ENCODE measurements at regions not wholly inside any gene's neighbourhood (a gene's known extent, or its start where the extent isn't known, plus 50 kb on each side); places are given as distances from the start of the nearest gene placed in this dataset.

DNA sequence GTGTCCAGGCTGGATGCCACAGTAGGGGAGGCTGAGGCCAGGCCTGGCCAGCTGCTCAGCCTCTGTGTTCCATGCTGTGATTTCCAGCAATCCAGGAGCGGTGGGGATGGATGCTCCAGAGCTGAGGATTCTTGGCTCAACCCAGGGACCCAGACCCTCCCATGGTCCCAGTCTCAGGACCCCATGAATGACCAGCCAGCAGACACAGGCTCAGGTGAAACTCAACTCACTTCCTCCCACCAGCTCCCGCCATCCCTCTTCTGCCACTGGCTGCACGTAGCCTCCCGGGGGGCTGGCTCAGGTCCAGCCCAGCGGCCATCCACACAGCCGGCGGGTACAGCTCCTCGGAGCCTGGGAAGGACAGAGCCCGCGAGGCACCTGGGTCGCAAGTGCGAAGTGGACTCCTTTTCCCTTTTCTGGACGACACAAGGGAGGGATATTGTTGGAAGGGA is 54.5 kb upstream of the DACT2 start:
- Mint-ChIP-seq H3K9me3 (peaks cover 18% of the 10 kb centered on the region), H3K4me1 (peaks cover 5% of the 10 kb centered on the region), H3K27ac (no peak overlapping the region), H3K4me3 (no peak overlapping the region), H3K36me3 (ENCODE audit: low read depth) (peaks cover 17% of the 10 kb centered on the region), H3K27me3 (ENCODE audit: insufficient read depth, low read depth, poor library complexity) (peaks cover 14% of the 10 kb centered on the region)
- H3K36me3 ChIP-seq (ENCODE audit: insufficient read depth) = no peaks in the 10 kb centered on the region
- H3K9me2 ChIP-seq (ENCODE audit: insufficient read depth) = no peaks in the 10 kb centered on the region
- no peak overlapping the region for H2AFZ ChIP-seq
- TF ChIP-seq ZNF331 (CRISPR knock-in tag; IDR thresholded peaks at IDR 0.05; ENCODE audit: low read depth) (no peak), EZH2phosphoT487 (IDR thresholded peaks at IDR 0.05; ENCODE audit: unreplicated experiment) (no peak), POLR2AphosphoS5 (IDR thresholded peaks at IDR 0.05; ENCODE audit: low read depth) (no peak), NANOG (IDR thresholded peaks at IDR 0.05; ENCODE audit: borderline replicate concordance) (no peak)
- H3K79me2 ChIP-seq (replicated peaks; ENCODE audit: insufficient read depth) = no peaks in the 10 kb centered on the region
- no peaks in the 10 kb centered on the region for H3F3A ChIP-seq (replicated peaks; ENCODE audit: low read depth)
- no peak overlapping the region for H3K27ac ChIP-seq (ENCODE audit: low read depth)
- H4K20me1 ChIP-seq (replicated peaks; ENCODE audit: insufficient read depth) = no peaks in the 10 kb centered on the region
- ATAC-seq = no peak
- H3K27me3 ChIP-seq (ENCODE audit: insufficient read depth) = no peaks in the 10 kb centered on the region
- H3K4me1 ChIP-seq (ENCODE audit: insufficient read depth) = no peaks in the 10 kb centered on the region
- H3K4me3 ChIP-seq = no peak overlapping the region
- H3K4me2 ChIP-seq = no peak overlapping the region
- no peak for DNase-seq (ENCODE audit: low spot score)

- Histone ChIP-seq H3K4me2 (no peak overlapping the region), H3K9me2 (ENCODE audit: insufficient read depth) (no peaks in the 10 kb centered on the region), H4K20me1 (replicated peaks; ENCODE audit: insufficient read depth) (no peaks in the 10 kb centered on the region), H3K27me3 (ENCODE audit: insufficient read depth) (no peaks in the 10 kb centered on the region), H3K4me1 (ENCODE audit: insufficient read depth) (no peaks in the 10 kb centered on the region), H3F3A (replicated peaks; ENCODE audit: low read depth) (no peaks in the 10 kb centered on the region), H3K79me2 (replicated peaks; ENCODE audit: insufficient read depth) (no peaks in the 10 kb centered on the region), H3K27ac (ENCODE audit: low read depth) (no peak overlapping the region), H3K36me3 (ENCODE audit: insufficient read depth) (no peaks in the 10 kb centered on the region), H2AFZ (no peak overlapping the region), H3K4me3 (no peak overlapping the region)
- ATAC-seq (no peak), DNase-seq (ENCODE audit: low spot score) (no peak)
- Mint-ChIP-seq H3K9me3 (peaks cover 24% of the 10 kb centered on the region), H3K36me3 (ENCODE audit: low read depth) (peaks cover 22% of the 10 kb centered on the region), H3K4me3 (no peak overlapping the region), H3K4me1 (peaks cover 5% of the 10 kb centered on the region), H3K27ac (no peak overlapping the region), H3K27me3 (ENCODE audit: insufficient read depth, low read depth, poor library complexity) (peaks cover 14% of the 10 kb centered on the region)
- no peak for TF ChIP-seq POLR2AphosphoS5 (IDR thresholded peaks at IDR 0.05; ENCODE audit: low read depth)
- TF ChIP-seq, protein P1, sequence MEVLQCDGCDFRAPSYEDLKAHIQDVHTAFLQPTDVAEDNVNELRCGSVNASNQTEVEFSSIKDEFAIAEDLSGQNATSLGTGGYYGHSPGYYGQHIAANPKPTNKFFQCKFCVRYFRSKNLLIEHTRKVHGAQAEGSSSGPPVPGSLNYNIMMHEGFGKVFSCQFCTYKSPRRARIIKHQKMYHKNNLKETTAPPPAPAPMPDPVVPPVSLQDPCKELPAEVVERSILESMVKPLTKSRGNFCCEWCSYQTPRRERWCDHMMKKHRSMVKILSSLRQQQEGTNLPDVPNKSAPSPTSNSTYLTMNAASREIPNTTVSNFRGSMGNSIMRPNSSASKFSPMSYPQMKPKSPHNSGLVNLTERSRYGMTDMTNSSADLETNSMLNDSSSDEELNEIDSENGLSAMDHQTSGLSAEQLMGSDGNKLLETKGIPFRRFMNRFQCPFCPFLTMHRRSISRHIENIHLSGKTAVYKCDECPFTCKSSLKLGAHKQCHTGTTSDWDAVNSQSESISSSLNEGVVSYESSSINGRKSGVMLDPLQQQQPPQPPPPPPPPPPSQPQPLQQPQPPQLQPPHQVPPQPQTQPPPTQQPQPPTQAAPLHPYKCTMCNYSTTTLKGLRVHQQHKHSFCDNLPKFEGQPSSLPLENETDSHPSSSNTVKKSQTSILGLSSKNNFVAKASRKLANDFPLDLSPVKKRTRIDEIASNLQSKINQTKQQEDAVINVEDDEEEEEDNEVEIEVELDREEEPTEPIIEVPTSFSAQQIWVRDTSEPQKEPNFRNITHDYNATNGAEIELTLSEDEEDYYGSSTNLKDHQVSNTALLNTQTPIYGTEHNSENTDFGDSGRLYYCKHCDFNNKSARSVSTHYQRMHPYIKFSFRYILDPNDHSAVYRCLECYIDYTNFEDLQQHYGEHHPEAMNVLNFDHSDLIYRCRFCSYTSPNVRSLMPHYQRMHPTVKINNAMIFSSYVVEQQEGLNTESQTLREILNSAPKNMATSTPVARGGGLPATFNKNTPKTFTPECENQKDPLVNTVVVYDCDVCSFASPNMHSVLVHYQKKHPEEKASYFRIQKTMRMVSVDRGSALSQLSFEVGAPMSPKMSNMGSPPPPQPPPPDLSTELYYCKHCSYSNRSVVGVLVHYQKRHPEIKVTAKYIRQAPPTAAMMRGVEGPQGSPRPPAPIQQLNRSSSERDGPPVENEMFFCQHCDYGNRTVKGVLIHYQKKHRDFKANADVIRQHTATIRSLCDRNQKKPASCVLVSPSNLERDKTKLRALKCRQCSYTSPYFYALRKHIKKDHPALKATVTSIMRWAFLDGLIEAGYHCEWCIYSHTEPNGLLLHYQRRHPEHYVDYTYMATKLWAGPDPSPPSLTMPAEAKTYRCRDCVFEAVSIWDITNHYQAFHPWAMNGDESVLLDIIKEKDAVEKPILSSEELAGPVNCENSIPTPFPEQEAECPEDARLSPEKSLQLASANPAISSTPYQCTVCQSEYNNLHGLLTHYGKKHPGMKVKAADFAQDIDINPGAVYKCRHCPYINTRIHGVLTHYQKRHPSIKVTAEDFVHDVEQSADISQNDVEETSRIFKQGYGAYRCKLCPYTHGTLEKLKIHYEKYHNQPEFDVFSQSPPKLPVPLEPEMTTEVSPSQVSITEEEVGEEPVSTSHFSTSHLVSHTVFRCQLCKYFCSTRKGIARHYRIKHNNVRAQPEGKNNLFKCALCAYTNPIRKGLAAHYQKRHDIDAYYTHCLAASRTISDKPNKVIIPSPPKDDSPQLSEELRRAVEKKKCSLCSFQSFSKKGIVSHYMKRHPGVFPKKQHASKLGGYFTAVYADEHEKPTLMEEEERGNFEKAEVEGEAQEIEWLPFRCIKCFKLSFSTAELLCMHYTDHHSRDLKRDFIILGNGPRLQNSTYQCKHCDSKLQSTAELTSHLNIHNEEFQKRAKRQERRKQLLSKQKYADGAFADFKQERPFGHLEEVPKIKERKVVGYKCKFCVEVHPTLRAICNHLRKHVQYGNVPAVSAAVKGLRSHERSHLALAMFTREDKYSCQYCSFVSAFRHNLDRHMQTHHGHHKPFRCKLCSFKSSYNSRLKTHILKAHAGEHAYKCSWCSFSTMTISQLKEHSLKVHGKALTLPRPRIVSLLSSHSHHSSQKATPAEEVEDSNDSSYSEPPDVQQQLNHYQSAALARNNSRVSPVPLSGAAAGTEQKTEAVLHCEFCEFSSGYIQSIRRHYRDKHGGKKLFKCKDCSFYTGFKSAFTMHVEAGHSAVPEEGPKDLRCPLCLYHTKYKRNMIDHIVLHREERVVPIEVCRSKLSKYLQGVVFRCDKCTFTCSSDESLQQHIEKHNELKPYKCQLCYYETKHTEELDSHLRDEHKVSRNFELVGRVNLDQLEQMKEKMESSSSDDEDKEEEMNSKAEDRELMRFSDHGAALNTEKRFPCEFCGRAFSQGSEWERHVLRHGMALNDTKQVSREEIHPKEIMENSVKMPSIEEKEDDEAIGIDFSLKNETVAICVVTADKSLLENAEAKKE (CRISPR knock-in tag; IDR thresholded peaks at IDR 0.05) = no peak
- TF ChIP-seq STAT1 (IDR thresholded peaks at IDR 0.05; ENCODE audit: unreplicated experiment) = no peak
- no peak for TF ChIP-seq JUNB (IDR thresholded peaks at IDR 0.05; ENCODE audit: unreplicated experiment)
- no peak for TF ChIP-seq ETS1 (IDR thresholded peaks at IDR 0.05)
- TF ChIP-seq CREB1 (CRISPR knock-in tag; IDR thresholded peaks at IDR 0.05; ENCODE audit: low read depth) = no peak
- no peak for TF ChIP-seq EZH2phosphoT487 (IDR thresholded peaks at IDR 0.05; ENCODE audit: unreplicated experiment)
- TF ChIP-seq, protein P2, sequence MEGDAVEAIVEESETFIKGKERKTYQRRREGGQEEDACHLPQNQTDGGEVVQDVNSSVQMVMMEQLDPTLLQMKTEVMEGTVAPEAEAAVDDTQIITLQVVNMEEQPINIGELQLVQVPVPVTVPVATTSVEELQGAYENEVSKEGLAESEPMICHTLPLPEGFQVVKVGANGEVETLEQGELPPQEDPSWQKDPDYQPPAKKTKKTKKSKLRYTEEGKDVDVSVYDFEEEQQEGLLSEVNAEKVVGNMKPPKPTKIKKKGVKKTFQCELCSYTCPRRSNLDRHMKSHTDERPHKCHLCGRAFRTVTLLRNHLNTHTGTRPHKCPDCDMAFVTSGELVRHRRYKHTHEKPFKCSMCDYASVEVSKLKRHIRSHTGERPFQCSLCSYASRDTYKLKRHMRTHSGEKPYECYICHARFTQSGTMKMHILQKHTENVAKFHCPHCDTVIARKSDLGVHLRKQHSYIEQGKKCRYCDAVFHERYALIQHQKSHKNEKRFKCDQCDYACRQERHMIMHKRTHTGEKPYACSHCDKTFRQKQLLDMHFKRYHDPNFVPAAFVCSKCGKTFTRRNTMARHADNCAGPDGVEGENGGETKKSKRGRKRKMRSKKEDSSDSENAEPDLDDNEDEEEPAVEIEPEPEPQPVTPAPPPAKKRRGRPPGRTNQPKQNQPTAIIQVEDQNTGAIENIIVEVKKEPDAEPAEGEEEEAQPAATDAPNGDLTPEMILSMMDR (conservative IDR thresholded peaks at IDR 0.05; ENCODE audit: low read depth in 2 of 2) = no peak
- no peak for TF ChIP-seq NANOG (IDR thresholded peaks at IDR 0.05; ENCODE audit: borderline replicate concordance)
- TF ChIP-seq ZNF331 (CRISPR knock-in tag; IDR thresholded peaks at IDR 0.05; ENCODE audit: low read depth) = no peak
- no peak for TF ChIP-seq EZH2 (IDR thresholded peaks at IDR 0.05; ENCODE audit: low read depth, unreplicated experiment)
Observed at GRCh38 chr6:168374541-168375071, 55.0 kb upstream of the DACT2 start.

Measured in GM23338 (cell line).